ENCODE measurements at regions not wholly inside any gene's neighbourhood (a gene's known extent, or its start where the extent isn't known, plus 50 kb on each side); places are given as distances from the start of the nearest gene placed in this dataset.

DNA sequence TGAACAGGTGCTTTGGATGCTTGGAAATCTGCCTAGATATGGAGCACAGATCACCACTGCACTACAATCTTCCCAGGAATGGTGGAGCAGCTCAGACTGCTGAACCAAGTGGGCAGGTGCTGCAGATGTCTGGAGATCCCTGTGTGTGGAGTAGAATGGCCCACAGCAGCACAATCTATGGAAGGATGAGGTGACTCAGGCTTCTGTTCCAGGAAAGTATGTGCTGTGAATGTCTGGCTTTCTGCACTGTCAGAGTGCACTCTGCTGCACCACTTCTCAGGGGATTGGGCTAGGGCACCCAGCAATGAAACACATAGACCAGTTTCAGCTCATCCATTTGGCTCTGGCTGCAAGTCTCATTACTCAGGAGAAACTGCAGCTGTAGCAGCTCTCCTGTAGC is 865.4 kb upstream of the NXPH2 start:
- TF ChIP-seq, protein P1, sequence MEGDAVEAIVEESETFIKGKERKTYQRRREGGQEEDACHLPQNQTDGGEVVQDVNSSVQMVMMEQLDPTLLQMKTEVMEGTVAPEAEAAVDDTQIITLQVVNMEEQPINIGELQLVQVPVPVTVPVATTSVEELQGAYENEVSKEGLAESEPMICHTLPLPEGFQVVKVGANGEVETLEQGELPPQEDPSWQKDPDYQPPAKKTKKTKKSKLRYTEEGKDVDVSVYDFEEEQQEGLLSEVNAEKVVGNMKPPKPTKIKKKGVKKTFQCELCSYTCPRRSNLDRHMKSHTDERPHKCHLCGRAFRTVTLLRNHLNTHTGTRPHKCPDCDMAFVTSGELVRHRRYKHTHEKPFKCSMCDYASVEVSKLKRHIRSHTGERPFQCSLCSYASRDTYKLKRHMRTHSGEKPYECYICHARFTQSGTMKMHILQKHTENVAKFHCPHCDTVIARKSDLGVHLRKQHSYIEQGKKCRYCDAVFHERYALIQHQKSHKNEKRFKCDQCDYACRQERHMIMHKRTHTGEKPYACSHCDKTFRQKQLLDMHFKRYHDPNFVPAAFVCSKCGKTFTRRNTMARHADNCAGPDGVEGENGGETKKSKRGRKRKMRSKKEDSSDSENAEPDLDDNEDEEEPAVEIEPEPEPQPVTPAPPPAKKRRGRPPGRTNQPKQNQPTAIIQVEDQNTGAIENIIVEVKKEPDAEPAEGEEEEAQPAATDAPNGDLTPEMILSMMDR (IDR thresholded peaks at IDR 0.05), result no peak
- TF ChIP-seq POLR2AphosphoS5 (IDR thresholded peaks at IDR 0.05; ENCODE audit: low read depth, low read length) (no peak), SIN3A (IDR thresholded peaks at IDR 0.05; ENCODE audit: borderline replicate concordance, insufficient read depth, low read depth, low read length) (no peak)
- TF ChIP-seq, protein P2, sequence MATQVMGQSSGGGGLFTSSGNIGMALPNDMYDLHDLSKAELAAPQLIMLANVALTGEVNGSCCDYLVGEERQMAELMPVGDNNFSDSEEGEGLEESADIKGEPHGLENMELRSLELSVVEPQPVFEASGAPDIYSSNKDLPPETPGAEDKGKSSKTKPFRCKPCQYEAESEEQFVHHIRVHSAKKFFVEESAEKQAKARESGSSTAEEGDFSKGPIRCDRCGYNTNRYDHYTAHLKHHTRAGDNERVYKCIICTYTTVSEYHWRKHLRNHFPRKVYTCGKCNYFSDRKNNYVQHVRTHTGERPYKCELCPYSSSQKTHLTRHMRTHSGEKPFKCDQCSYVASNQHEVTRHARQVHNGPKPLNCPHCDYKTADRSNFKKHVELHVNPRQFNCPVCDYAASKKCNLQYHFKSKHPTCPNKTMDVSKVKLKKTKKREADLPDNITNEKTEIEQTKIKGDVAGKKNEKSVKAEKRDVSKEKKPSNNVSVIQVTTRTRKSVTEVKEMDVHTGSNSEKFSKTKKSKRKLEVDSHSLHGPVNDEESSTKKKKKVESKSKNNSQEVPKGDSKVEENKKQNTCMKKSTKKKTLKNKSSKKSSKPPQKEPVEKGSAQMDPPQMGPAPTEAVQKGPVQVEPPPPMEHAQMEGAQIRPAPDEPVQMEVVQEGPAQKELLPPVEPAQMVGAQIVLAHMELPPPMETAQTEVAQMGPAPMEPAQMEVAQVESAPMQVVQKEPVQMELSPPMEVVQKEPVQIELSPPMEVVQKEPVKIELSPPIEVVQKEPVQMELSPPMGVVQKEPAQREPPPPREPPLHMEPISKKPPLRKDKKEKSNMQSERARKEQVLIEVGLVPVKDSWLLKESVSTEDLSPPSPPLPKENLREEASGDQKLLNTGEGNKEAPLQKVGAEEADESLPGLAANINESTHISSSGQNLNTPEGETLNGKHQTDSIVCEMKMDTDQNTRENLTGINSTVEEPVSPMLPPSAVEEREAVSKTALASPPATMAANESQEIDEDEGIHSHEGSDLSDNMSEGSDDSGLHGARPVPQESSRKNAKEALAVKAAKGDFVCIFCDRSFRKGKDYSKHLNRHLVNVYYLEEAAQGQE (IDR thresholded peaks at IDR 0.05; ENCODE audit: insufficient read depth in 1 of 2, low read depth in 2 of 2, low read length in 1 of 2), result no peak
